IMR-90 (cell line): ENCODE measurements at regions not wholly inside any gene's neighbourhood (a gene's known extent, or its start where the extent isn't known, plus 50 kb on each side); places are given as distances from the start of the nearest gene placed in this dataset.

Experiments
- ATAC-seq: fragments of 200-7000 bp; cut with Tn5 transposase; 2 replicates; pipeline ENCODE4 v1.9.1; 2020; ENCODE audit warnings: low read depth, mild to moderate bottlenecking, moderate library complexity
- BruUV-seq: library from RNA; stranded (reverse); fragments of 400-500 nt; replicated peaks from 2 replicates; lab custom pipeline; 2021; lab: Mats Ljungman, UMichigan
- CTCF ChIA-PET: fragments of 300-600 bp; formaldehyde crosslinking; extraction: SDS; loops from one replicate; lab custom pipeline; 2021; ENCODE audit warnings: antibody characterized with exemption; lab: Yijun Ruan, JAX
- POLR2A ChIA-PET: fragments of 300-600 bp; sonication (Branson Sonifier 250); formaldehyde crosslinking; loops from one replicate; lab custom pipeline; 2022; ENCODE audit warnings: antibody characterized with exemption; ENCODE audit not compliant: unreplicated experiment; lab: Charles Lee
- DNase-seq: peaks from one replicate; pipeline ENCODE4 v3.0.0; 2013
- H2AFZ ChIP-seq: replicated peaks from 2 replicates; pipeline ENCODE3; 2013; ENCODE audit warnings: low read length, mild to moderate bottlenecking; ENCODE audit not compliant: poor library complexity
- H2AK5ac ChIP-seq: 2 replicates; pipeline ENCODE4 v1.6.1; 2013; ENCODE audit warnings: low read depth, low read length, inconsistent platforms
- H2AK9ac ChIP-seq: replicated peaks from 2 replicates; pipeline ENCODE3; 2013; ENCODE audit warnings: mild to moderate bottlenecking, low read depth, low read length, moderate library complexity; ENCODE audit not compliant: poor library complexity
- H2BK120ac ChIP-seq: 2 replicates; pipeline ENCODE4 v1.6.1; 2013; ENCODE audit warnings: low read depth, low read length, inconsistent platforms
- H2BK15ac ChIP-seq: 3 replicates; pipeline ENCODE4 v1.6.1; 2013; ENCODE audit warnings: low read depth, low read length, inconsistent platforms
- H2BK20ac ChIP-seq: 2 replicates; pipeline ENCODE4 v1.6.1; 2013; ENCODE audit warnings: low read depth, mild to moderate bottlenecking, inconsistent platforms, low read length, moderate library complexity
- H2BK5ac ChIP-seq: 2 replicates; pipeline ENCODE4 v1.6.1; 2013; ENCODE audit warnings: mild to moderate bottlenecking, low read depth, low read length, inconsistent platforms; ENCODE audit not compliant: poor library complexity, severe bottlenecking
- H3K14ac ChIP-seq: replicated peaks from 2 replicates; pipeline ENCODE4 v1.6.1; 2013; ENCODE audit warnings: low read depth, low read length, inconsistent platforms
- H3K18ac ChIP-seq: 2 replicates; pipeline ENCODE4 v1.6.1; 2013; ENCODE audit warnings: low read depth, low read length, control low read depth
- H3K23ac ChIP-seq: 2 replicates; pipeline ENCODE4 v1.6.1; 2013; ENCODE audit warnings: low read depth, low read length, inconsistent platforms
- H3K27ac ChIP-seq: 2 replicates; pipeline ENCODE4 v1.5.1; 2013; ENCODE audit warnings: mild to moderate bottlenecking, control low read depth, low read length; ENCODE audit not compliant: insufficient read depth
- H3K27me3 ChIP-seq: 2 replicates; pipeline ENCODE4 v1.6.1; 2013; ENCODE audit warnings: low read length; ENCODE audit not compliant: control insufficient read depth, insufficient read depth
- H3K36me3 ChIP-seq: 2 replicates; pipeline ENCODE4 v1.6.1; 2013; ENCODE audit warnings: low read length, mixed read lengths; ENCODE audit not compliant: control insufficient read depth, insufficient read depth
- H3K4ac ChIP-seq: 2 replicates; pipeline ENCODE4 v1.6.1; 2013; ENCODE audit warnings: low read depth, low read length, inconsistent platforms
- H3K4me1 ChIP-seq: 2 replicates; pipeline ENCODE4 v1.6.1; 2013; ENCODE audit warnings: low read length, mixed read lengths; ENCODE audit not compliant: control insufficient read depth, insufficient read depth
- H3K4me2 ChIP-seq: 2 replicates; pipeline ENCODE4 v1.6.1; 2013; ENCODE audit warnings: low read depth, mild to moderate bottlenecking, control low read depth, low read length, moderate library complexity
- H3K4me3 ChIP-seq: 2 replicates; pipeline ENCODE4 v1.5.1; 2013; ENCODE audit warnings: low read depth, mild to moderate bottlenecking, control low read depth, low read length, moderate library complexity; ENCODE audit not compliant: insufficient read depth
- H3K56ac ChIP-seq: 2 replicates; pipeline ENCODE4 v1.6.1; 2013; ENCODE audit warnings: low read length, inconsistent platforms; ENCODE audit not compliant: insufficient read depth; ENCODE audit errors: extremely low read depth
- H3K79me1 ChIP-seq, 2 experiments: 2 replicates each; pipeline ENCODE4 v1.6.1; 2013; ENCODE audit warnings: low read length in 2 of 2, inconsistent platforms in 1 of 2, low read depth in 1 of 2
- H3K9ac ChIP-seq: 2 replicates; pipeline ENCODE4 v1.6.1; 2013; ENCODE audit warnings: low read depth, low read length, control low read depth
- H3K9me1 ChIP-seq: 2 replicates; pipeline ENCODE4 v1.6.1; 2013; ENCODE audit warnings: low read length, inconsistent platforms; ENCODE audit not compliant: insufficient read depth
- H3K9me3 ChIP-seq: 2 replicates; pipeline ENCODE4 v1.6.1; 2013; ENCODE audit warnings: low read length; ENCODE audit not compliant: control insufficient read depth, insufficient read depth
- H4K20me1 ChIP-seq: 2 replicates; pipeline ENCODE4 v1.6.1; 2013; ENCODE audit warnings: low read length, inconsistent platforms; ENCODE audit not compliant: insufficient read depth
- H4K5ac ChIP-seq: 2 replicates; pipeline ENCODE4 v1.6.1; 2013; ENCODE audit warnings: mild to moderate bottlenecking, low read depth, low read length, control low read depth
- H4K8ac ChIP-seq, 2 experiments: 2 replicates each; pipeline ENCODE4 v1.6.1; 2013; ENCODE audit warnings: low read depth in 2 of 2, low read length in 2 of 2, control low read depth in 1 of 2, inconsistent platforms in 1 of 2
- H4K91ac ChIP-seq: 2 replicates; pipeline ENCODE4 v1.6.1; 2013; ENCODE audit warnings: low read depth, low read length, inconsistent platforms; ENCODE audit not compliant: insufficient read depth
- CEBPB ChIP-seq: IDR thresholded peaks from 2 replicates; pipeline ENCODE4 v1.6.1; 2012; ENCODE audit warnings: low read depth, low read length, improper control_type of control experiment
- CHD1 ChIP-seq: IDR thresholded peaks from 2 replicates; pipeline ENCODE4 v1.6.1; 2012; ENCODE audit warnings: low read depth, low read length, improper control_type of control experiment
- FOS ChIP-seq: fragments of 150-350 bp; IDR thresholded peaks from 2 replicates; pipeline ENCODE4 v1.6.1; 2016; ENCODE audit warnings: low read depth, low read length
- MAFK ChIP-seq: IDR thresholded peaks from 2 replicates; pipeline ENCODE4 v1.6.1; 2012; ENCODE audit warnings: low read depth, low read length, improper control_type of control experiment
- MAZ ChIP-seq: IDR thresholded peaks from 2 replicates; pipeline ENCODE4 v1.6.1; 2012; ENCODE audit warnings: low read depth, mild to moderate bottlenecking, low read length, improper control_type of control experiment, moderate library complexity, borderline replicate concordance
- MXI1 ChIP-seq: IDR thresholded peaks from 2 replicates; pipeline ENCODE4 v1.6.1; 2012; ENCODE audit warnings: low read depth, mild to moderate bottlenecking, low read length, moderate library complexity, borderline replicate concordance
- POLR2A ChIP-seq: IDR thresholded peaks from 2 replicates; pipeline ENCODE4 v1.6.1; 2012; ENCODE audit warnings: mild to moderate bottlenecking, low read depth, low read length
- RCOR1 ChIP-seq: IDR thresholded peaks from 2 replicates; pipeline ENCODE4 v1.6.1; 2012; ENCODE audit warnings: mild to moderate bottlenecking, low read length, improper control_type of control experiment; ENCODE audit not compliant: insufficient replicate concordance
- WGBS, 2 experiments: methylation state at CpG; one replicate each; pipeline versions ENCODE4 v1.1.5 to v1.1.7; 2013; ENCODE audit warnings: missing lambda C conversion rate in 2 of 2; ENCODE audit not compliant: insufficient read length in 1 of 2; ENCODE audit errors: extremely low coverage in 2 of 2; 5-methylcytosine and 5-hydroxymethylcytosine counted together
- dilution Hi-C: fragments of 300-500 bp; cut with HindIII; formaldehyde crosslinking; loops from one replicate; pipeline ENCODE4 v1.14.3; 2018; ENCODE audit warnings: low sequenced_read_pairs; ENCODE audit not compliant: unreplicated experiment
- in situ Hi-C: fragments of 300-500 bp; cut with MboI; formaldehyde crosslinking; loops from 3 replicates; pipeline ENCODE4 v1.14.3; 2019; ENCODE audit warnings: low sequenced_read_pairs, inconsistent platforms, mixed read lengths
- intact Hi-C: fragments of 100-400 bp; cut with micrococcal nuclease; formaldehyde crosslinking; loops from 2 replicates; pipeline ENCODE4 v1.10.0; 2022

GRCh38 chr5:20476016-20476415 is 488.0 kb upstream of the CDH18 start:
- no peaks in the 10 kb centered on the region for H3K4me1 ChIP-seq
- WGBS, 2 experiments = no CpG with 5 or more reads among the region's 1 CpG

More at GRCh38 chr5:20476016-20476415, 488.0 kb upstream of the CDH18 start:
- Histone ChIP-seq H4K20me1 (no peaks in the 10 kb centered on the region), H3K27me3 (no peaks in the 10 kb centered on the region), H3K23ac (no peak overlapping the region), H3K9me1 (no peaks in the 10 kb centered on the region), H2BK15ac (no peak overlapping the region), H2AK5ac (no peak overlapping the region), H2AK9ac (no peak overlapping the region), H3K27ac (no peak overlapping the region), H3K56ac (no peak overlapping the region), H4K91ac (no peak overlapping the region), H2AFZ (no peak overlapping the region), H3K18ac (no peak overlapping the region), H3K9ac (no peak overlapping the region), H2BK20ac (no peak overlapping the region), H3K4me3 (no peak overlapping the region), H3K4ac (no peak overlapping the region), H3K36me3 (no peaks in the 10 kb centered on the region), H4K8ac (no peak overlapping the region), H2BK120ac (no peak overlapping the region), H2BK5ac (no peak overlapping the region), H3K14ac (no peak overlapping the region), H3K4me2 (no peak overlapping the region), H4K5ac (no peak overlapping the region), H3K9me3 (peaks cover 14% of the 10 kb centered on the region), H3K79me1 (no peaks in the 10 kb centered on the region)
- no peak for TF ChIP-seq FOS
- no peak for TF ChIP-seq CEBPB
- no peak for TF ChIP-seq MXI1
- TF ChIP-seq MAFK = no peak
- no peak for TF ChIP-seq RCOR1
- TF ChIP-seq CHD1 = no peak
- TF ChIP-seq MAZ = no peak
- TF ChIP-seq POLR2A = no peak
- dilution Hi-C loops = no loop called here
- CTCF ChIA-PET = no interaction called here
- in situ Hi-C loops = no loop called here
- ATAC-seq = no peak
- POLR2A ChIA-PET = no interaction called here
- intact Hi-C loops = no loop called here
- no peak for DNase-seq
- no TSS peak for BruUV-seq
